DMS 273 treated with DMSO at 0.1 percent for 48 hours (cell line): ENCODE measurements at regions not wholly inside any gene's neighbourhood (a gene's known extent, or its start where the extent isn't known, plus 50 kb on each side); places are given as distances from the start of the nearest gene placed in this dataset.
"Not testable (repeated sequence)": the region's sequence is repeated elsewhere in the genome, so short reads cannot be mapped to it uniquely, and the experiment has no call there.

Experiments
- DNase-seq: peaks from one replicate; lab custom pipeline; 2025; lab: John Stamatoyannopoulos, UW

DNA sequence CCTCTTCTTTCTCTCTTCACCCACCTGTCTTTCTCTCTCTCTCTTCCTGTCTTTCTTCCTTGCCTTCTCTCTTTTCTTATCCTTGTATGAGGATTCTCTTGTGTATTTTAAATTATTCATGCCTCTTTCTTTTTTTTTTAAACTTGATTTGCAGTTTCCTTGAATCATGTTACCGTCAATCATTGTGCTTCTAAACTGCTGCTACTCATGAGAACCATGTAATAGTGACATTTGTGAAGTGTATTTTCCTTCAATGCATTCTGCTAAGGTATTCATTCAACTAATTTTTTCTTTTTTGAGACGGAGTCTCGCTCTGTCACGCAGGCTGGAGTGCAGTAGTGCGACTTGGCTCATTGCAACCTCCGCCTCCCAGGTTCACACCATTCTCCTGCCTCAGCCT lies 539.1 kb upstream of the BRINP3 start:
- DNase-seq, result no peak

DNA sequence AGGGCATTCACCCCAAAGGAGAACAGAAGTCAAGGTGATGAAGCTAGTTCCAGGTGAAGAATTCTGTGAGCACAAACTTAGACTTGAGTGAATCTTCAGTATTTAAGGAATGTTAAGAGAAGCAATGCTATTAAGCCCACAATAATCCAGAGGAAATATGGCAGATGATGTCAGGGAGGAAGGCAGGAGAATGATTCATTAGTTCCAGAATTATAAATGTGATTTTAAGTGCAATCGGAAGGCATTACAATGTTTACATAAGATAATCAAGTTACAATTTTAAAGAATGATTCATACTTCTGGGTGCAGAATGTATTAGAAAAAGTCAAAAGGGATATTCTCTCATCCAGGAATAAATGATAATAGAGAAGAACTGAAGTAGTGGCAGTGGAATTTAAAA lies 545.2 kb upstream of the BRINP3 start:
- DNase-seq, result no peak

DNA sequence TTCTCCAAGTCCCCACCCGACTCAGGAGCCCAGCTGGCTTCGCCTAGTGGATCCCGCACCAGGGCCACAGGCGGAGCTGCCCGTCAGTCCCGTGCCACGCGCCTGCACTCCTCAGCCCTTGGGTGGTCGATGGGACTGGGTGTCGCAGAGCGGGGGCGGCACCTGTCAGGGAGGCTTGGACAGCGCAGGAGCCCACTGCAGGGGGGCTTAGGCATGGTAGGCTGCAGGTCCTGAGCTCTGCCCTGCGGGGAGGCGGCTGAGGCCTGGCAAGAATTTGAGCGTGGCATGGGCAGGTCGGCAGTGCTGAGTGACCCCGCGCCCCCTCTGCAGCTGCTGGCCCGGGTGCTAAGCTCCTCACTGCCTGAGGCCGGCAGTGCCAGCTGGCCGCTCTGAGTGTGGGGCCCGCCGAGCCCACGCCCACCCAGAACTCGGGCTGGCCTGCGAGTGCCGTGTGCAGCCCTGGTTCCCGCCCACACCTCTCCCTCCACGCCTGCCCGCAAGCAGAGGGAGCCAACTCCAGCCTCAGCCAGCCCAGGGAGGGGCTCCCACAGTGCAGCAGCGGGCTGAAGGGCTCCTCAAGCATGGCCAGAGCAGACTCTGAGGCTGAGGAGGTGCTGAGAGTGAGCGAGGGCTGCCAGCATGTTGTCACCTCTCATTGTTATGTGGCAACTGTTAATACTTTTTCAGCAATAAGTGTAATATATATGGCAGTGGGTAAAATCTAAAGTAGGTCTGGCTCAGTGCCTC lies 548.4 kb upstream of the BRINP3 start:
- no peak for DNase-seq

DNA sequence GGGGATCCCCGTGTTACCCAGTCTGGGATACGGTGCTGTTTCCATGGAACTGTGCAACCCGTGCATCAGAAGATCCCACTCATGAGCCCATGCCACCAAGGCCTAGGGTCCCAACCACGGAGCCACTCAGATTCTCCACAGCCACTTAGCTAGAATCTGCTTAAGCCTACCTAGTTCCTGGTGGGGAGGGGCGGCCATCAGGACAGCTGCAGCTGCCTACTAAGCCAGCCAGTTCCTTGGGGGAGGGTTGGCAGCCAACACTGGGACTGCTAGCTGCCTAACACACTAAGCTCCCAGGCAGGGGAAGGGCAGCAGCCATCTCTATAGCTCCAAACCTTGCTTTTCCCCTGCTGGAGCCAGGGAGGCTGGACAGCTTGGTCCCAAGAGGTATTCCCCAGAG lies 549.2 kb upstream of the BRINP3 start:
- DNase-seq, result no peak

DNA sequence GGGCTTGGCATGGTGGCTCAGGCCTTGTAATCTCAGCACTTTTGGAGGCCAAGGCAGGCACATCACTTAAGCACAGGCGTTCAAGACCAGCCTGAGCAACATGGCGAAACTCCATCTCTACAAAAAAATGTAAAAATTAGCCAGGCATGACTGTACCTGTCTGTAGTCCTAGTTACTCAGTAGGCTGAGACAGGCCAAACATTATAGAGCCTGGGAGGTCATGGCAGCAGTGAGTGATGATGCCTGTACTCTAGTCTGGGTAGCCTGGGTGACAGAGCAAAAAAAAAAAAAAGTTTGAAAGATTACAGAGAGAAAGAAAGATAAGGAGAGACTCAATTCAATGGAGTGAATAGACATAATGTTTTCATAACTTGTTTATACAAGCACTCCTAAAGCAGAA lies 556.5 kb upstream of the BRINP3 start:
- no peak for DNase-seq

DNA sequence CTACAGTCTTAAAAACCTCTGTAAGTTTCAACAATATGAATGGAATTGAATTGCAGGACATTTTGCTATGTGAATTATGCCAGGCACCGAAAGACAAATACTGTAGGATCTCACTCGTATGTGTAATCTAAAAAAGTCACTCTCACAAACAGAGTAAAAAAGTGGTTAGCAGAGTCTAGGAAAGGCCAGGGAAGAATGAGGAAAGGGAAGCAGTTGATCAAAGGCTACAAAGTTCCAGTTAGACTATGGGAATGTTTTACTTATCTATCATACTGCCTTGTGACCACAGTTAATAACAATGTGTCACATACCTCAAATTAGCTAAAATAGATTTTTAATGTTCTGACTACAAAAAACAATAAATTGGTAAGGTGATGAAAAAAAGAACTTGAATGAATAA lies 565.4 kb upstream of the BRINP3 start:
- DNase-seq, result no peak

DNA sequence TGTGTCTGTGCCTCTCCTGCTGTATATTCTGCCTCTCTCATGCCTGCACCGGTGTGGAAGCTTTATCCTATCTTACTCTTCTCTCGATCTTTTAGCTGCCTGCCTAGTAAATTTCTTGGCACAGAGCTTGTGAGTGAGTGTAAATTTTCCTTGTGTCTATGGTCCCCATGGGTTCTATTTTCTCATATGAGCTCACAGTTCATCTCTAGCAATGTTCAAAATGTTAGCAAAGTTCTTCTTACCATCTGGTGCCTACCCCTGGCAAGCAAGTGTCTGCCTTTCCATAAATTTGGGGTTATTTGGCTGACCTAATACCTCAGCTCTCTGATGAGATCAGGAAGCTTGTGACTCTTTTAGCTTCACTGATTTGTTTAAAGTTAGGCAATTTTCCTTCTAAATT lies 572.1 kb upstream of the BRINP3 start:
- peak; percentile 15 for DNase-seq

DNA sequence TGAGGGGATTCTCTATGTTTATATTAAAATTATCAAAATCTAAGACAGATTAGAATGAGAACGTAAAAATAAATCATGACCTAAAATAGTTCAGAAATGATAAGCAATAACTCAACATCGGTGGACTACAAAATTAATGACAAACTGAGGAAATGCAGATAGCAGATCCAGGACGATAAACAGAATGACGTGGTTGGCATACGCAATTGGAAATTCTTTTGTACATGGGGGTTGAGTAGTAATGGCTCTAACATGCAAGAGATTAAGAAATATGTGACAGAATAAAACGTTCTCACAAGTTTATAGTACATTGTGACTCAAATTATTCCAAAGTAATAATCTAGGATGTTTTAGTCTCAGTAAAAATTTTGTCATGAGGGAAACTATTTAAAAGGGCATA lies 575.2 kb upstream of the BRINP3 start:
- no peak for DNase-seq

DNA sequence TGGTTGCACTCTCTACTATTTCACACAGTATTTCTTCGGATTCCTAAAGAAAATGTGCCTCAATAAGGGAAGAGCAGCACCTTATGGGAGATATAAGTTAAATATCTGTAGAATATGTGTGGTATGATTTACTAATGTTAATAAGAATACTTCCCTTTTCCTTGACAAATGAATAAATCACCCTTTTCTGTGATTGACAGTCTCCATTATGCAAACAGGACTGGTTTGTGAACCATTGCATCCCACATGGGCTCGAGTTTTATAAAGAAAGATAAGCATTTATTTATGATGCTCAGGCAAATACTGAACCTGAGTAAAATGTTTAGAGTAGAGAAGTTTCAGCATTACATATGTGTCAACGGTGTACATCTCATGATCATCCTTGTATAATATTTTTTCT lies 587.7 kb upstream of the BRINP3 start:
- DNase-seq, result no peak

DNA sequence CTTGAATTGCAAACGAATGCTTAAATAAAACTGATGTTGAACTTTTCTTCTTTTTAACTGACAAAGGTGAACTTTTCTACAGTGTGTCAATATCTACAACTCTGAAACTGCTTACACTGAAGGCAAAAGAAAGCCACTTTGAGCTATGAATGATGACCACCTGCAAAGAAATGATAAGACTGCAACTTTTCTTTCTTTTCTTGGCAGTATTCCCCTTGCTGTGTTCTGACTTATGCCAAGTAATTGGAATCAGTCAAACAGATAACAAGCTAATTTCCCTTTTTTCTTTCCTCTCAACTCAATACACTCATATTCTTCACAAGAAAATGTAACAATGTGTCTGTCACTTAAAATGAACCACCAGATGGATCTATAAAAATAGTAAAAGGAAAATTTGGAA lies 588.1 kb upstream of the BRINP3 start:
- no peak for DNase-seq

DNA sequence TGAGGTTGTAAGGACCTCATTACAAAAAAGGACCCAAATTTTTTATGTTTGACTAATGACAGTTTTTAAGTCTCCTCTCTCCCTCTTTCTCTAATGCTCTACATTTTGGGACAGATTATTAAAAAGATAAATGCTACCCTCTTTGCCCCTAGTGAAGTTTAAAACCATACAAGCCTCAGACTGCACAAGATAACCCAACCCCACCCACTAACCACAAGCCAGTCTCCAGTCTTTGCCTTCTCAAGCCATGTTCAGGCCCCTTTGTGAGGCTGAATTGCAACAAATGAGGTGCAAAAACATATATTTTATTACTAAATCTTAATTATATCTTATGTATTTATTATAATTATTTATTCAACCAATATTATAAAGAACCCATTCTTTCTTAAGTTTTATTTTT lies 597.2 kb upstream of the BRINP3 start:
- DNase-seq, result no peak

DNA sequence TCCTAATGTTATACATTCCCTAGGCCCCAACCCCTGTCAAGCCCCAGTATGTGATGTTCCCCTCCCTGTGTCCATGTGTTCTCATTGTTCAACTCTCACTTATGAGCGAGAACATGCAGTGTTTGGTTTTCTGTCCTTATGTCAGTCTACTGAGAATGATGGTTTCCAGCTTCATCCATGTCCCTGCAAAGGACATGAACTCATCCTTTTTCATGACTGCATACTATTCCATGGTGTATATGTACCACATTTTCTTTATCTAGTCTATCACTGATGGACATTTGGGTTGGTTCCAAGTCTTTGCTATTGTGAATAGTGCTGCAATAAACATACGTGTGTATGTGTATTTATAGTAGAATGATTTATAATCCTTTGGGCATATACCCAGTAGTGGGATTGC lies 605.4 kb upstream of the BRINP3 start:
- not testable (repeated sequence) for DNase-seq

DNA sequence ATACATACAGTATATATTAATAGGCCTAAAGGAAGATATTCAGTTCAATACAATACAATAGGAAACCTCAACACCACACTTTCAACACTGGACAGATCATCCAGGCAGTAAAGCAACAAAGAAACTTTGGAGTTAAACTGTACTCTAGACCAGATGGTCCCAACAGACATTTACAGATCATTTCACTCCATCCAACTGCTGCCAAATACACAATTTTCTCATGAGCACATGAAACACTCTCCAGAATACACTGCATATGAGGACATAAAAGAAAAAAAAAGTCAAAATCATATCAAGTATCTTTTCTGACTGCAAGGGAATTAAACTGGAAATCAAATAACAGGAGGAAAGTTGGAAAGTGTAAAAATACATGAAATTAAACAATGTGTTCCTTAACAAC lies 607.5 kb upstream of the BRINP3 start:
- peak; percentile 61 for DNase-seq

DNA sequence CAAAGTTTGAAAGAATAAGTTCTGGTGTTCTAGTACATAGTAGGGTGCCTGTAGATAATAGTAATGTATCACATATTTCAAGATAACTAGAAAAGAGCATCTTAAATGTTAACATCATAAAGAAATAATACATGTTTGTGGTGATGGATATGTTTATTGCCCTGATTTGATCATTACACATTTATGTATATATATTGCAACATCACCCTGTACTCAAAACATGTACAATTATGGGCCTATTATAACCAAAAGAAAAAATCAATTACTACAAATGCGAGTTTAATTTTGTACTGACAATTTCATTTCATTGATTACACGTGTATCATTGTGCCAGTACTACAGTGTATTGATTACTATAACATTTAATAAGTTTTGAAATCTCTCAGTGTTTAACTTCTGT lies 609.2 kb upstream of the BRINP3 start:
- DNase-seq, result no peak

DNA sequence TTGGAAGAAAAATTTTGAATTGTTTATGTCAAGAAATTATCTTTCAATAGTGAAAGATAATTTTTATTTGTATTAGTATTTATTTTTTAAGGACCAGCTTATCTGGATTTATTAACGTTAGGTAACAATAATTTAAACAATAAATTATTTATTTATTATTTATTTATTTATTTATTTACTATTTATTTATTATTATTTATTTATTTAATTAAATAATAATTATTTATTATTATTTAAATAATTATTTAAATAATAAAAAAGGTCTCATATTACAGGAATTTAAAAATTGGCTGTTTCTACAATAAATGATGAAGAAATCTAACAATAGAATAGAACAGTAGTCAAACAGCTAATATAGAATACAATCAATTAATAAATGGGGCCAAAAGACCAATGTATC lies 618.7 kb upstream of the BRINP3 start:
- DNase-seq, result no peak

DNA sequence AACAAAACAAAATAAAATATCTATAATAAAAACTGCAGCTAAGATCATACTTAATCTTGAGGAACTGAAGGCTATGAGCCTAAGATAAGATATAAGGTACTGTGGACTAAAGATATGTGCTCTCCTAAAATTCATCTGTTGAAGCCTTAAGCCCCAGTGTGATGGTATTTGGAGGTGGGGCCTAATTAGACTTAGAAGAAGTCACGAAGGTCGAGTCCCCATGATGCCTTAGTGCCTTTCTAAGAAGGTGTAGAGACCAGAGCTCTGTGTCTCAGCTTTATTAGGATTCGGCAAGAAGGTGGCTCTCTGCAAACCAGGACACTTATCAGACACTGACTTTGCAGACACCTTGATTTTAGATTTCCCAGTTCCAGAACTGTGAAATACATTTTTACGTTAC lies 622.0 kb upstream of the BRINP3 start:
- DNase-seq, result no peak

DNA sequence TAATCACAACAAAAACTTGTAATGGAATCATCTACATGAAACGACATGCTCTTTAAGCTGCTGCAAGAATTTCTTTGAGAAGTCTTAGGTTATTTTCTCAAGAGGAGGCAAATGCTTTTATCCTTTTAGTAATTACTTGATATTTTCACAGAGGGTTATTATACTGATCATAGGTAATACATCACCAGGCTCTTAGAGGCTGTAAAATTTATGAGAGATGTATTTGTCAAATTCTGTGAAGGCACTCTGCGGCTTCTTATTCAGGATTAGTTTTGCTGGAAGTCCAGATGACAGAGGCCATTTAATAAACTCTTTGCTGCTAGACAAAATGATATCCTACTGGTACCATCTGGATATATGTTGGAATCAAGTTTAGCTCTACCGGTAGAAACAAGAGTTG lies 624.3 kb upstream of the BRINP3 start:
- DNase-seq, result peak; percentile 32

DNA sequence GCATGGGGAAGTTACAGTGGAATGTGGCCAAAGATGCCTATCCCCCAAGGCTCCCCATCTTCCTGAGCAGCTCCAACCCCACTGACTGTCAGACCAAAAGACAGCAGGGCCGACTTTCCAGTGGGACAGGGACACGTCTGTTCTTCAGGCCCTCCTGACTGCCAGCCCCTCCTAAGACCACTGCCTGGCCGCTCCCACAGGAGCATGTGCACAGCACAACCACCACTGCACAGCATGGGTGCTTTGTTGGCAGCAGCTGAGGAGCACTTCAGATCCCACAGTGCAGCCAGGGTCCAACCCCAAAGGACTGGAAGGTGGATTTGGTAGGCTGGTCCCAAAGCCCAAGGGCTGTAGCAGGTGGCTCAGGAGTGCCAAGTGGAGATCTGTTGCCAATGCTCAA lies 648.3 kb upstream of the BRINP3 start:
- no peak for DNase-seq

DNA sequence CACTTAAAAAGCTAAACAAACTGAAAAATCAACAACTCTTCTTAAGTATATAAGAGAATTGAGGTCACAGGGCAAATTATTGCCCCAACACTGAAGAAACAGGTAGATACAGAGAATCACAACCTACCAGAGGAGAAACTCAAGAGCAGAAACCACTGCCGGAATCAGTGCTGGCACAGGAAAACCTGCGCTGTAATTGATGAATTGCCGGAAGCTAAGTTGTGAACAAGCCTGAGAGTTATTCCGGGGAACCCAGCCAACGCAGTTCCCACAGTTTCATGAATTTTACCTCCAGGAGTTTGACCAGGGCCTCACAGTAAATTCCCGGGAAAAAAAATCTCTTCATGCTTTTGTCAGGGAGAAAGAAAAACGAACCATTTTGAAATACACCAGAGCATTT lies 657.1 kb upstream of the BRINP3 start:
- DNase-seq, result no peak

DNA sequence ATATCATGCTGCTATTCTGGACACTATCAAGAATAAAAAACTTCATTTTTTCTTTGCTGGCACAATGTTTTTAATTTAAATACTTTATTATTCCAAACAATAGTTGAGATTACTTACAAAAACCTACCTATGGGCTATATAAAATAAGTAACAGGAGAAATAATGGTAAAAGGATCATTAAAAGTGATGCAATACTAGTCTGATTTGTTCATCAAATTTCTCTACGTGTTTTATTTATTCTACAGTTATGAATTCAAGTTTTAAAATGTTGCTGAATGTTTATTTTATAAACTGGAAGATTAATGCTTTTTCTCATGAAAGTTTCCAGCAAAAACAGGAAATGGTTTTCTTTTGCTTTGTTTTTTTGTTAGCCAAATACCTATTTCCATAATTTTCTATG lies 662.4 kb upstream of the BRINP3 start:
- no peak for DNase-seq

DNA sequence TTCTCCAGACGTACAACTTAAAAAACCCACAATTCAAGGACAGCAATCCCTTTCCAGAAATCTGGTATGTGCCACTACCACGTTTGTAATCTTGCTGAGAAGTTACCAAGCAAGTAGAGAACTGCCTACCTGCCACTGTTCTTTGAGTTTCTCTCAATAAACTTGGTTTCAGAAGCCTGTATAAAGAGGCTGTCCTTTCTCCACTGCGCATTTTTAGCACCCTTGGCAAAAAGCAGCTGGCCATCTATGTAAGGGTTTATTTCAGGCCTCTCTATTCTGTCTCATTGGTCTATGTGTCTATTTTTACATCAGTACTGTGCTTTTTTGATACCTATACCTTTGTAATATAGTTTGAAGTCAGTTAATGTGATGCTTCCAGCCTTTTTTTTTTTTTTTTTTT lies 665.1 kb upstream of the BRINP3 start:
- no peak for DNase-seq

DNA sequence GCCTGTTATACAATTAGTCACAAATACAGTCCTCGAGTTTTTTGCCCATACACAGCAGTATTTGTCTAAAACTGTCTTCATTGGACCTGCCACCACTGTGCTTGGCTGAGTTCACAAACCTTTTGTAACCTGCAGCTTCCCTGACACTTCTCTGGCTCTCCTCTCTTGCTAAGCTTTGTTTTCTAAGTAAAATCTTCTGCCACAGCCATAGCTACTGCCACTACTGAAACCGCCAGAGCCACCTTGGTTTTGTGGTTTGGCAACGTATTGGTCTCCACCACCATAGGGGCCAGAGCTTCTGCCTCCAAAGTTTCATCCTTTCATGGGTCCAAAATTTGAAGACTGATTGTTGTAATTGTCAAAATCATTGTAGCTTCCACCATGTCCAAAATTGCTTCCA lies 668.2 kb upstream of the BRINP3 start:
- DNase-seq, result no peak

DNA sequence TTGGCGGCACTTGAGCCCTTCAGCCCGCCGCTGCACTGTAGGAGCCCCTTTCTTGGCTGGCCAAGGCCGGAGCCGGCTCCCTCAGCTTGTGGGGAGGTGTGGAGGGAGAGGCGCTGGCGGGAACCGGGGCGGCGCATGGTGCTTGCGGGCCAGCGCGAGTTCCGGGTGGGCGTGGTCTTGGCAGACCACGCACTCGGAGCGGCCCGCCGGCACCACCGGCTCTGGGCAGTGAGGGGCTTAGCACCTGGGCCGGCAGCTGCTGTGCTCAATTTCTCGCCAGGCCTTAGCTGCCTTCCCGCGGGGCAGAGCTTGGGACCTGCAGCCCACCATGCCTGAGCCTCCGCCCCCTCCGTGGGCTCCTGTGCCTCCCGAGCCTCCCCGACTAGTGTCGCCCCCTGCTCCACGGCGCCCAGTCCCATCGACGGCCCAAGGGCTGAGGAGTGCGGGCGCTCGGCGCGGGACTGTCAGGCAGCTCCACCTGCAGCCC lies 673.7 kb upstream of the BRINP3 start:
- no peak for DNase-seq

DNA sequence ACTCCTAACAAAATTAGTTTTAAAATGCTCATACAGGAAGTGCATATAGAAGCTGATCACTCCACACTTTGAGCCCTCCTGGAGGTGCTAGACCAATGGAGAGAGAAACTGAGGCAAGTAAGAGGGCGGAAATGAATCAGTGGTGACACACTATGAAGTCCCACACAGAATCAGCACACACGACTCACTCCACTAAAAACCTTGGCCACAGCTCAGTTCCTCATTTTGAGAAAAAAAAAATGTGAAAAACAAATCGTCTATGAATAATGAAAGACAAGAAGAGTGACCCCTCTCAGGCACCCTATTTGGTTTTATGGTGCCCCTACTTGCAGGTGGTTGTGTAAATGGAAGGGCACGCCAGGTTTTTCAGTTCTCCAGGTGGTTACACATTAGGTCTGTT lies 675.1 kb upstream of the BRINP3 start:
- no peak for DNase-seq

DNA sequence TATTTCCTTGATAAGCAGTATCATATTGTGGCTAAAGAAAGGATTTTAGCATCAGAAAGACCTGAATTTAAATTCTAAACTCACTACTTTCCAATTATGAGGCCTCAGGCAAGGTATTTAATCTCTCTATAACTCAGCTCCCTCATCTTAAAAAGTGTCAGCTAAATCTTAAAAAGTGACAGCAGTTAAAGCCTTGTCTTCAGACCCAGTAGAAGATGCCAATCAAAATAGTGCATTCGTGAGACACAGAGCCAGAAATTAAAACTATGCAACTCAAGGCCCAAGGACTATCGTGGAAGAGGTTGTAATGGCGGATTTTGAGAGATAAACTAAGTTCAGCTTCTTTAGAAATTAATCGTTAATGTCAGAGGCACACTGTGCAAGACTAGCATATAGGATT lies 677.5 kb upstream of the BRINP3 start:
- DNase-seq, result no peak
